ENCODE measurements at regions not wholly inside any gene's neighbourhood (a gene's known extent, or its start where the extent isn't known, plus 50 kb on each side); places are given as distances from the start of the nearest gene placed in this dataset.

- no peak for TF ChIP-seq POLR2A (IDR thresholded peaks at IDR 0.05)
- no peak for TF ChIP-seq CTCF (IDR thresholded peaks at IDR 0.05)
- Histone ChIP-seq H3K9me3 (no peaks in the 10 kb centered on the region), H3K27ac (no peak overlapping the region), H3K4me3 (no peak overlapping the region), H3K36me3 (no peaks in the 10 kb centered on the region), H3K27me3 (no peaks in the 10 kb centered on the region), H3K4me1 (no peaks in the 10 kb centered on the region)
- DNase-seq, result no peak
- intact Hi-C loops (cut with DNase I), result no loop called here
- ATAC-seq, result no peak
- WGBS (ENCODE audit: insufficient coverage, low coverage, low lambda C conversion rate, missing lambda C conversion rate), result 88% methylated on average over 1 of the region's 1 CpG
Measured at GRCh38 chr12:126112141-126112540, 1046.9 kb downstream of the AACS start.

- H3K4me1 ChIP-seq, result no peaks in the 10 kb centered on the region
- no peak for TF ChIP-seq POLR2A (IDR thresholded peaks at IDR 0.05)
- TF ChIP-seq CTCF (IDR thresholded peaks at IDR 0.05), result no peak
Measured at GRCh38 chr12:126112849-126113248, 1047.6 kb downstream of the AACS start.

GRCh38 chr12:126114441-126114840, 1049.2 kb downstream of the AACS start:
- Histone ChIP-seq H3K4me1 (no peaks in the 10 kb centered on the region), H3K36me3 (no peaks in the 10 kb centered on the region), H3K27me3 (no peaks in the 10 kb centered on the region), H3K27ac (no peak overlapping the region), H3K4me3 (no peak overlapping the region), H3K9me3 (no peaks in the 10 kb centered on the region)
- ATAC-seq (no peak), DNase-seq (no peak)
- TF ChIP-seq CTCF (IDR thresholded peaks at IDR 0.05), result no peak
- TF ChIP-seq POLR2A (IDR thresholded peaks at IDR 0.05), result no peak
- intact Hi-C loops (cut with DNase I), result no loop called here
- 50% methylated on average over 5 of the region's 5 CpGs for WGBS (ENCODE audit: insufficient coverage, low coverage, low lambda C conversion rate, missing lambda C conversion rate)

More at GRCh38 chr12:126112849-126113248, 1047.6 kb downstream of the AACS start:
- no peak for ATAC-seq
- WGBS (ENCODE audit: insufficient coverage, low coverage, low lambda C conversion rate, missing lambda C conversion rate), result 90% methylated on average over 1 of the region's 1 CpG
- no peak overlapping the region for H3K27ac ChIP-seq
- intact Hi-C loops (cut with DNase I), result no loop called here
- H3K9me3 ChIP-seq, result no peaks in the 10 kb centered on the region
- no peak overlapping the region for H3K4me3 ChIP-seq
- DNase-seq, result no peak
- H3K36me3 ChIP-seq, result no peaks in the 10 kb centered on the region
- no peaks in the 10 kb centered on the region for H3K27me3 ChIP-seq

- H3K27ac ChIP-seq, result no peak overlapping the region
- no peak for DNase-seq
- no peak for ATAC-seq
- no peaks in the 10 kb centered on the region for H3K36me3 ChIP-seq
- no peaks in the 10 kb centered on the region for H3K27me3 ChIP-seq
- H3K9me3 ChIP-seq, result no peaks in the 10 kb centered on the region
- no peak overlapping the region for H3K4me3 ChIP-seq
- TF ChIP-seq CTCF (IDR thresholded peaks at IDR 0.05), result no peak
- no peak for TF ChIP-seq POLR2A (IDR thresholded peaks at IDR 0.05)
- WGBS (ENCODE audit: insufficient coverage, low coverage, low lambda C conversion rate, missing lambda C conversion rate), result 83% methylated on average over 3 of the region's 3 CpGs
- intact Hi-C loops (cut with DNase I), result no loop called here
- H3K4me1 ChIP-seq, result no peaks in the 10 kb centered on the region
Measured at GRCh38 chr12:126117502-126117901, 1052.3 kb downstream of the AACS start.

GRCh38 chr12:126139355-126139754, 1074.1 kb downstream of the AACS start:
- no peak for DNase-seq
- H3K36me3 ChIP-seq, result no peaks in the 10 kb centered on the region
- no peaks in the 10 kb centered on the region for H3K27me3 ChIP-seq
- H3K4me3 ChIP-seq, result no peak overlapping the region
- H3K9me3 ChIP-seq, result peaks cover 0 to 5% (median 1%) of the 10 kb centered on the region in 4 donors
- no peak for ATAC-seq
- no peaks in the 10 kb centered on the region for H3K4me1 ChIP-seq
- 88% methylated on average over 1 of the region's 5 CpGs for whole genome bisulfite sequencing (ENCODE audit: insufficient coverage, low coverage, low lambda C conversion rate, missing lambda C conversion rate)
- intact Hi-C loops (cut with DNase I), result no loop called here
- H3K27ac ChIP-seq, result no peak overlapping the region
- TF ChIP-seq CTCF (IDR thresholded peaks at IDR 0.05) (no peak), POLR2A (IDR thresholded peaks at IDR 0.05) (no peak)
